VCaP (cell line): ENCODE measurements at regions not wholly inside any gene's neighbourhood (a gene's known extent, or its start where the extent isn't known, plus 50 kb on each side); places are given as distances from the start of the nearest gene placed in this dataset.

Experiments used
- H3K27ac ChIP-seq: fragments of 450-650 bp; 2 replicates; pipeline ENCODE4 v1.5.1; 2017
- CTCF ChIP-seq: fragments of 450-650 bp; conservative IDR thresholded peaks from 2 replicates; pipeline ENCODE4 v1.5.1; 2017; ENCODE audit warnings: mild to moderate bottlenecking, moderate library complexity

GRCh38 chr6:167744681-167745669 lies 81.7 kb upstream of the AFDN start:
- TF ChIP-seq CTCF: no peak
- no peak overlapping the region for H3K27ac ChIP-seq

GRCh38 chr6:167745670-167746389 lies 80.9 kb upstream of the AFDN start:
- TF ChIP-seq CTCF: no peak
- no peak overlapping the region for H3K27ac ChIP-seq

GRCh38 chr6:167746390-167746907 lies 80.3 kb upstream of the AFDN start:
- no peak for TF ChIP-seq CTCF

GRCh38 chr6:167746975-167747374 lies 79.7 kb upstream of the AFDN start:
- no peak overlapping the region for H3K27ac ChIP-seq
- no peak for TF ChIP-seq CTCF

More at GRCh38 chr6:167746390-167746907, 80.3 kb upstream of the AFDN start:
- H3K27ac ChIP-seq: no peak overlapping the region

GRCh38 chr6:167747645-167748044 lies 79.1 kb upstream of the AFDN start:
- H3K27ac ChIP-seq: no peak overlapping the region; the same call in 1 of the 2 replicates
- TF ChIP-seq CTCF: no peak

- H3K27ac ChIP-seq: peak overlapping the region; percentile 100; the same call in 1 of the 2 replicates
- no peak for TF ChIP-seq CTCF
These were observed 78.7 kb upstream of the AFDN start for GRCh38 chr6:167748046-167748445.
